Lower lobe of right lung (tissue), 2 donors: ENCODE measurements at regions not wholly inside any gene's neighbourhood (a gene's known extent, or its start where the extent isn't known, plus 50 kb on each side); places are given as distances from the start of the nearest gene placed in this dataset.

Experiments
- ATAC-seq, 2 donors: fragments of 200-7000 bp; cut with Tn5 transposase; one replicate each; pipeline ENCODE4 v1.9.1; 2020 to 2022; ENCODE audit warnings: mild to moderate bottlenecking in 2 of 2, moderate library complexity in 2 of 2
- DNase-seq: peaks from one replicate; pipeline ENCODE4 v3.0.0-alpha.2; 2020
- H3K27ac ChIP-seq: fragments of 200-600 bp; one replicate; pipeline ENCODE4 v1.8.0; 2022
- H3K27me3 ChIP-seq: fragments of 200-600 bp; one replicate; pipeline ENCODE4 v1.8.0; 2022; ENCODE audit warnings: low read depth
- H3K36me3 ChIP-seq: fragments of 200-600 bp; one replicate; pipeline ENCODE4 v1.8.0; 2022; ENCODE audit warnings: mild to moderate bottlenecking
- H3K4me1 ChIP-seq: fragments of 200-600 bp; one replicate; pipeline ENCODE4 v1.8.0; 2022
- H3K4me3 ChIP-seq: fragments of 200-600 bp; one replicate; pipeline ENCODE4 v1.8.0; 2022; ENCODE audit warnings: mild to moderate bottlenecking
- H3K9me3 ChIP-seq: fragments of 200-600 bp; one replicate; pipeline ENCODE4 v1.8.0; 2022
- CTCF ChIP-seq: fragments of 200-600 bp; IDR thresholded peaks from one replicate; pipeline ENCODE4 v1.8.0; 2022; ENCODE audit warnings: antibody characterized with exemption, mild to moderate bottlenecking
- intact Hi-C: fragments of 100-400 bp; cut with DNase I; formaldehyde crosslinking; loops from one replicate; pipeline ENCODE4 v1.11.0; 2022
- donor health status: DM: no; HTN: yes; CAD: no; lungs with severe emphysema.

- DNase-seq: no peak
- ATAC-seq: peak; percentile 60 to 61
- Histone ChIP-seq H3K4me3 (no peak overlapping the region), H3K36me3 (no peaks in the 10 kb centered on the region), H3K27ac (no peak overlapping the region), H3K27me3 (no peaks in the 10 kb centered on the region), H3K4me1 (no peaks in the 10 kb centered on the region), H3K9me3 (no peaks in the 10 kb centered on the region)
- TF ChIP-seq CTCF: no peak
- intact Hi-C loops: no loop called here
Measured at GRCh38 chr6:1187293-1188131, 124.4 kb upstream of the FOXQ1 start.

- intact Hi-C loops: no loop called here
- Histone ChIP-seq H3K4me1 (no peaks in the 10 kb centered on the region), H3K9me3 (no peaks in the 10 kb centered on the region), H3K27me3 (no peaks in the 10 kb centered on the region), H3K27ac (no peak overlapping the region), H3K36me3 (no peaks in the 10 kb centered on the region), H3K4me3 (no peak overlapping the region)
- ATAC-seq: no peak
- TF ChIP-seq CTCF: no peak
- DNase-seq: no peak
Measured at GRCh38 chr6:1184318-1184717, 127.6 kb upstream of the FOXQ1 start.

- no peak overlapping the region for H3K27ac ChIP-seq
- no peak for DNase-seq
Measured at GRCh38 chr6:1182722-1183521, 129.0 kb upstream of the FOXQ1 start.

GRCh38 chr6:1181939-1182605 is 129.8 kb upstream of the FOXQ1 start:
- intact Hi-C loops: no loop called here
- no peak for DNase-seq
- no peak overlapping the region for H3K4me3 ChIP-seq
- H3K27ac ChIP-seq: no peak overlapping the region
- no peak for ATAC-seq
- no peaks in the 10 kb centered on the region for H3K36me3 ChIP-seq
- no peaks in the 10 kb centered on the region for H3K9me3 ChIP-seq
- no peak for TF ChIP-seq CTCF
- no peaks in the 10 kb centered on the region for H3K27me3 ChIP-seq
- H3K4me1 ChIP-seq: no peaks in the 10 kb centered on the region

More at GRCh38 chr6:1182722-1183521, 129.0 kb upstream of the FOXQ1 start:
- H3K4me3 ChIP-seq: no peak overlapping the region
- intact Hi-C loops: no loop called here
- H3K36me3 ChIP-seq: no peaks in the 10 kb centered on the region
- no peak for TF ChIP-seq CTCF
- no peaks in the 10 kb centered on the region for H3K4me1 ChIP-seq
- peak; percentile 57 to 64 for ATAC-seq
- no peaks in the 10 kb centered on the region for H3K27me3 ChIP-seq
- H3K9me3 ChIP-seq: no peaks in the 10 kb centered on the region

GRCh38 chr6:1179571-1180459 is 132.1 kb upstream of the FOXQ1 start:
- TF ChIP-seq CTCF: no peak
- DNase-seq (no peak), ATAC-seq (no peak)
- no peaks in the 10 kb centered on the region for H3K36me3 ChIP-seq
- H3K27ac ChIP-seq: no peak overlapping the region
- H3K9me3 ChIP-seq: no peaks in the 10 kb centered on the region
- no peaks in the 10 kb centered on the region for H3K27me3 ChIP-seq
- intact Hi-C loops: no loop called here
- H3K4me1 ChIP-seq: no peaks in the 10 kb centered on the region
- no peak overlapping the region for H3K4me3 ChIP-seq
